GM18907 (cell line): ENCODE measurements at regions not wholly inside any gene's neighbourhood (a gene's known extent, or its start where the extent isn't known, plus 50 kb on each side); places are given as distances from the start of the nearest gene placed in this dataset.
A peak's percentile ranks its signal among the peaks of the same experiment; 100 is the strongest.
"Not testable (repeated sequence)": the region's sequence is repeated elsewhere in the genome, so short reads cannot be mapped to it uniquely, and the experiment has no call there.

Source experiments
- ATAC-seq: cut with Tn5 transposase; IDR thresholded peaks from one replicate; pipeline ENCODE4 v1.9.1; 2021; ENCODE audit warnings: mild to moderate bottlenecking, moderate library complexity; ENCODE audit not compliant: unreplicated experiment

GRCh38 chr21:25489673-25490072, 117.6 kb downstream of the MRPL39 start:
- ATAC-seq: no peak

GRCh38 chr21:25487046-25487594, 120.2 kb downstream of the MRPL39 start:
- peak; percentile 83 for ATAC-seq

GRCh38 chr21:25485914-25486313, 121.4 kb downstream of the MRPL39 start:
- ATAC-seq: peak; percentile 31

GRCh38 chr21:25467896-25468295, 139.4 kb downstream of the MRPL39 start:
- ATAC-seq: no peak

- ATAC-seq: not testable (repeated sequence)
Observed at GRCh38 chr21:25467071-25467470, 140.2 kb downstream of the MRPL39 start.

GRCh38 chr21:25466470-25466869, 140.8 kb downstream of the MRPL39 start:
- no peak for ATAC-seq

GRCh38 chr21:25465263-25465662, 142.0 kb downstream of the MRPL39 start:
- no peak for ATAC-seq

GRCh38 chr21:25464275-25464674, 143.0 kb downstream of the MRPL39 start:
- peak; percentile 53 for ATAC-seq

- peak; percentile 46 for ATAC-seq
Observed at GRCh38 chr21:25462517-25462971, 144.7 kb downstream of the MRPL39 start.

- ATAC-seq: no peak
Observed at GRCh38 chr21:25461725-25462124, 145.6 kb downstream of the MRPL39 start.

GRCh38 chr21:25459993-25460392, 147.3 kb downstream of the MRPL39 start:
- ATAC-seq: no peak

GRCh38 chr21:25459365-25459764, 147.9 kb downstream of the MRPL39 start:
- ATAC-seq: no peak

GRCh38 chr21:25458484-25458883, 148.8 kb downstream of the MRPL39 start:
- ATAC-seq: no peak

- no peak for ATAC-seq
Observed at GRCh38 chr21:25457946-25458345, 149.3 kb downstream of the MRPL39 start.

- ATAC-seq: peak; percentile 66
Observed at GRCh38 chr21:25457411-25457810, 149.9 kb downstream of the MRPL39 start.

- peak; percentile 65 for ATAC-seq
Observed at GRCh38 chr21:25456672-25457071, 150.6 kb downstream of the MRPL39 start.

- ATAC-seq: no peak
Observed at GRCh38 chr21:25453524-25453923, 153.8 kb downstream of the MRPL39 start.

GRCh38 chr21:25449950-25450349, 157.3 kb downstream of the MRPL39 start:
- no peak for ATAC-seq

GRCh38 chr21:25441835-25442234, 165.4 kb downstream of the MRPL39 start:
- no peak for ATAC-seq

GRCh38 chr21:25437465-25437864, 169.8 kb downstream of the MRPL39 start:
- not testable (repeated sequence) for ATAC-seq

- peak; percentile 54 for ATAC-seq
Observed at GRCh38 chr21:25428537-25428936, 178.7 kb downstream of the MRPL39 start.

- ATAC-seq: no peak
Observed at GRCh38 chr21:25427828-25428227, 179.5 kb downstream of the MRPL39 start.

GRCh38 chr21:25426580-25426979, 180.7 kb downstream of the MRPL39 start:
- no peak for ATAC-seq
